Calu3 (cell line): ENCODE measurements at regions not wholly inside any gene's neighbourhood (a gene's known extent, or its start where the extent isn't known, plus 50 kb on each side); places are given as distances from the start of the nearest gene placed in this dataset.

Experiments used
- BruUV-seq: library from RNA; stranded (reverse); fragments of 400-500 nt; replicated peaks from 2 replicates; lab custom pipeline; 2021; lab: Mats Ljungman, UMichigan
- CTCF ChIA-PET: fragments of 300-600 bp; sonication (Branson Sonifier 250); formaldehyde crosslinking; loops from one replicate; lab custom pipeline; 2022; ENCODE audit warnings: antibody characterized with exemption; lab: Charles Lee
- DNase-seq: peaks from one replicate; pipeline ENCODE4 v3.0.0; 2022
- H3K27ac Mint-ChIP-seq: one replicate; pipeline ENCODE4 v1.8.0; 2022; ENCODE audit warnings: mixed read lengths; ENCODE audit not compliant: unreplicated experiment
- H3K27me3 Mint-ChIP-seq: one replicate; pipeline ENCODE4 v1.8.0; 2022; ENCODE audit warnings: mixed read lengths; ENCODE audit not compliant: unreplicated experiment
- H3K36me3 Mint-ChIP-seq: one replicate; pipeline ENCODE4 v1.8.0; 2022; ENCODE audit warnings: mild to moderate bottlenecking, moderate library complexity, mixed read lengths; ENCODE audit not compliant: insufficient read depth, unreplicated experiment
- H3K4me1 Mint-ChIP-seq: one replicate; pipeline ENCODE4 v1.8.0; 2022; ENCODE audit warnings: mild to moderate bottlenecking, low read depth, mixed read lengths; ENCODE audit not compliant: unreplicated experiment
- H3K4me3 Mint-ChIP-seq: one replicate; pipeline ENCODE4 v1.8.0; 2022; ENCODE audit warnings: mild to moderate bottlenecking, low read depth, moderate library complexity, mixed read lengths; ENCODE audit not compliant: unreplicated experiment
- H3K9me3 Mint-ChIP-seq: one replicate; pipeline ENCODE4 v1.8.0; 2022; ENCODE audit warnings: low read depth, mixed read lengths; ENCODE audit not compliant: unreplicated experiment
- CTCF ChIP-seq: fragments of 200-600 bp; IDR thresholded peaks from one replicate; pipeline ENCODE4 v1.8.0; 2022; ENCODE audit warnings: antibody characterized with exemption; ENCODE audit not compliant: unreplicated experiment
- intact Hi-C: fragments of 100-400 bp; cut with micrococcal nuclease; formaldehyde crosslinking; loops from one replicate; pipeline ENCODE4 v1.10.0; 2022; ENCODE audit not compliant: unreplicated experiment

GRCh38 chr12:107243341-107243740 lies 150.0 kb upstream of the CRY1 start:
- no peak for DNase-seq
- Mint-ChIP-seq H3K27me3 (peaks cover 77% of the 10 kb centered on the region), H3K4me3 (no peak overlapping the region), H3K27ac (no peak overlapping the region), H3K9me3 (no peaks in the 10 kb centered on the region), H3K36me3 (no peaks in the 10 kb centered on the region), H3K4me1 (no peaks in the 10 kb centered on the region)
- intact Hi-C loops = no loop called here
- no peak for TF ChIP-seq CTCF
- no TSS peak for BruUV-seq
- CTCF ChIA-PET = no interaction called here

- no peaks in the 10 kb centered on the region for H3K9me3 Mint-ChIP-seq
- H3K4me3 Mint-ChIP-seq = no peak overlapping the region
- no peaks in the 10 kb centered on the region for H3K4me1 Mint-ChIP-seq
- CTCF ChIA-PET = no interaction called here
- TF ChIP-seq CTCF = no peak
- no peak overlapping the region for H3K27ac Mint-ChIP-seq
- H3K36me3 Mint-ChIP-seq = no peaks in the 10 kb centered on the region
- H3K27me3 Mint-ChIP-seq = peaks cover 74% of the 10 kb centered on the region
- BruUV-seq = no TSS peak
- intact Hi-C loops = no loop called here
- no peak for DNase-seq
Measured at GRCh38 chr12:107244584-107244983, 151.2 kb upstream of the CRY1 start.

- no TSS peak for BruUV-seq
- peaks cover 51% of the 10 kb centered on the region for H3K27me3 Mint-ChIP-seq
Measured at GRCh38 chr12:107247650-107248049, 154.3 kb upstream of the CRY1 start.

GRCh38 chr12:107248187-107248586 lies 154.8 kb upstream of the CRY1 start:
- H3K4me3 Mint-ChIP-seq = no peak overlapping the region
- no peaks in the 10 kb centered on the region for H3K4me1 Mint-ChIP-seq
- H3K27ac Mint-ChIP-seq = no peak overlapping the region
- H3K27me3 Mint-ChIP-seq = peaks cover 46% of the 10 kb centered on the region
- DNase-seq = no peak
- no peaks in the 10 kb centered on the region for H3K36me3 Mint-ChIP-seq
- BruUV-seq = no TSS peak
- no peak for TF ChIP-seq CTCF
- intact Hi-C loops = no loop called here
- CTCF ChIA-PET = no interaction called here
- no peaks in the 10 kb centered on the region for H3K9me3 Mint-ChIP-seq

More at GRCh38 chr12:107247650-107248049, 154.3 kb upstream of the CRY1 start:
- no peak for TF ChIP-seq CTCF
- H3K36me3 Mint-ChIP-seq = no peaks in the 10 kb centered on the region
- no peaks in the 10 kb centered on the region for H3K4me1 Mint-ChIP-seq
- intact Hi-C loops = no loop called here
- no peaks in the 10 kb centered on the region for H3K9me3 Mint-ChIP-seq
- no peak overlapping the region for H3K4me3 Mint-ChIP-seq
- DNase-seq = no peak
- CTCF ChIA-PET = no interaction called here
- H3K27ac Mint-ChIP-seq = no peak overlapping the region
